Spleen (tissue), 3 donors: ENCODE measurements at regions not wholly inside any gene's neighbourhood (a gene's known extent, or its start where the extent isn't known, plus 50 kb on each side); places are given as distances from the start of the nearest gene placed in this dataset.

Source experiments
- POLR2A ChIP-seq, 3 donors: fragments of 450-650 bp; IDR thresholded peaks; one replicate each; pipeline ENCODE4 v1.5.1; 2017; ENCODE audit warnings: antibody characterized with exemption in 3 of 3, mild to moderate bottlenecking in 1 of 3
- POLR2AphosphoS5 ChIP-seq, 3 donors: sonication (generic); formaldehyde crosslinking; IDR thresholded peaks; one replicate each; pipeline ENCODE4 v1.5.1; 2017; ENCODE audit warnings: antibody characterized with exemption in 3 of 3

GRCh38 chr7:35375516-35375915, 121.6 kb upstream of the TBX20 start:
- TF ChIP-seq POLR2A (IDR thresholded peaks at IDR 0.05) (no peak), POLR2AphosphoS5 (IDR thresholded peaks at IDR 0.05) (no peak)
